Parathyroid adenoma (tissue), 2 donors: ENCODE measurements at regions not wholly inside any gene's neighbourhood (a gene's known extent, or its start where the extent isn't known, plus 50 kb on each side); places are given as distances from the start of the nearest gene placed in this dataset.

Experiments used
- H2AFZ ChIP-seq: fragments of 300-600 bp; sonication (generic); one replicate; pipeline ENCODE4 v1.7.0; 2017; ENCODE audit warnings: antibody characterized with exemption, mild to moderate bottlenecking
- H3K27ac ChIP-seq: fragments of 300-600 bp; sonication (generic); one replicate; pipeline ENCODE4 v1.7.0; 2017
- H3K27me3 ChIP-seq: fragments of 300-600 bp; sonication (generic); one replicate; pipeline ENCODE4 v1.7.0; 2017; ENCODE audit warnings: low read length; ENCODE audit not compliant: control insufficient read depth, insufficient read depth
- H3K36me3 ChIP-seq: fragments of 300-600 bp; sonication (generic); one replicate; pipeline ENCODE4 v1.7.0; 2017; ENCODE audit warnings: low read length; ENCODE audit not compliant: control insufficient read depth, insufficient read depth
- H3K4me1 ChIP-seq: fragments of 300-600 bp; sonication (generic); one replicate; pipeline ENCODE4 v1.7.0; 2017; ENCODE audit warnings: control low read depth
- H3K4me2 ChIP-seq: fragments of 300-600 bp; sonication (generic); one replicate; pipeline ENCODE4 v1.7.0; 2017; ENCODE audit warnings: low read length
- H3K4me3 ChIP-seq: fragments of 300-600 bp; sonication (generic); one replicate; pipeline ENCODE4 v1.7.0; 2017; ENCODE audit warnings: low read depth, low read length
- H3K79me2 ChIP-seq: fragments of 300-600 bp; sonication (generic); one replicate; pipeline ENCODE4 v1.7.0; 2017; ENCODE audit warnings: control low read depth
- H3K9ac ChIP-seq: fragments of 300-600 bp; sonication (generic); one replicate; pipeline ENCODE4 v1.7.0; 2017; ENCODE audit warnings: mild to moderate bottlenecking
- H3K9me3 ChIP-seq: fragments of 300-600 bp; sonication (generic); one replicate; pipeline ENCODE4 v1.7.0; 2017; ENCODE audit warnings: low read length; ENCODE audit not compliant: control insufficient read depth
- CTCF ChIP-seq: fragments of 300-600 bp; sonication (generic); IDR thresholded peaks from one replicate; pipeline ENCODE4 v1.7.0; 2017; ENCODE audit warnings: antibody characterized with exemption, mild to moderate bottlenecking
- donor health status: primary hyperparathyroidism.

GRCh38 chr3:30098243-30098642, 508.2 kb upstream of the TGFBR2 start:
- no peak for TF ChIP-seq CTCF
- Histone ChIP-seq H2AFZ (no peak overlapping the region), H3K36me3 (no peaks in the 10 kb centered on the region), H3K4me3 (no peak overlapping the region), H3K27ac (no peak overlapping the region), H3K27me3 (no peaks in the 10 kb centered on the region), H3K9ac (no peak overlapping the region), H3K9me3 (no peaks in the 10 kb centered on the region), H3K4me1 (no peaks in the 10 kb centered on the region), H3K79me2 (no peaks in the 10 kb centered on the region), H3K4me2 (no peak overlapping the region)

GRCh38 chr3:30098653-30099455, 507.5 kb upstream of the TGFBR2 start:
- Histone ChIP-seq H3K9ac (no peak overlapping the region), H2AFZ (no peak overlapping the region), H3K79me2 (no peaks in the 10 kb centered on the region), H3K4me3 (no peak overlapping the region), H3K27ac (no peak overlapping the region), H3K4me2 (no peak overlapping the region), H3K36me3 (no peaks in the 10 kb centered on the region), H3K4me1 (no peaks in the 10 kb centered on the region), H3K27me3 (no peaks in the 10 kb centered on the region), H3K9me3 (no peaks in the 10 kb centered on the region)
- no peak for TF ChIP-seq CTCF

- Histone ChIP-seq H2AFZ (no peak overlapping the region), H3K4me2 (no peak overlapping the region), H3K79me2 (no peaks in the 10 kb centered on the region), H3K4me3 (no peak overlapping the region), H3K9me3 (no peaks in the 10 kb centered on the region), H3K27ac (no peak overlapping the region), H3K9ac (no peak overlapping the region), H3K4me1 (no peaks in the 10 kb centered on the region), H3K27me3 (no peaks in the 10 kb centered on the region), H3K36me3 (no peaks in the 10 kb centered on the region)
- no peak for TF ChIP-seq CTCF
These were observed 504.0 kb upstream of the TGFBR2 start for GRCh38 chr3:30102356-30102755.

- Histone ChIP-seq H3K4me2 (no peak overlapping the region), H3K36me3 (no peaks in the 10 kb centered on the region), H3K79me2 (no peaks in the 10 kb centered on the region), H3K27me3 (no peaks in the 10 kb centered on the region), H3K9ac (no peak overlapping the region), H3K9me3 (no peaks in the 10 kb centered on the region), H3K27ac (no peak overlapping the region), H3K4me3 (no peak overlapping the region), H2AFZ (no peak overlapping the region), H3K4me1 (no peaks in the 10 kb centered on the region)
- TF ChIP-seq CTCF: no peak
These were observed 503.2 kb upstream of the TGFBR2 start for GRCh38 chr3:30103186-30103585.

GRCh38 chr3:30107531-30107930, 498.9 kb upstream of the TGFBR2 start:
- TF ChIP-seq CTCF: no peak
- no peaks in the 10 kb centered on the region for H3K9me3 ChIP-seq
- no peaks in the 10 kb centered on the region for H3K27me3 ChIP-seq
- no peaks in the 10 kb centered on the region for H3K4me1 ChIP-seq
- no peaks in the 10 kb centered on the region for H3K79me2 ChIP-seq
- no peak overlapping the region for H3K9ac ChIP-seq
- H3K27ac ChIP-seq: no peak overlapping the region
- H2AFZ ChIP-seq: no peak overlapping the region
- H3K4me2 ChIP-seq: no peak overlapping the region
- H3K4me3 ChIP-seq: no peak overlapping the region
- no peaks in the 10 kb centered on the region for H3K36me3 ChIP-seq
